HG02840 (cell line): ENCODE measurements at regions not wholly inside any gene's neighbourhood (a gene's known extent, or its start where the extent isn't known, plus 50 kb on each side); places are given as distances from the start of the nearest gene placed in this dataset.

Source experiments
- ATAC-seq: cut with Tn5 transposase; IDR thresholded peaks from one replicate; pipeline ENCODE4 v1.9.1; 2021; ENCODE audit warnings: mild to moderate bottlenecking, moderate library complexity, moderate number of reproducible peaks; ENCODE audit not compliant: unreplicated experiment, low FRiP score

DNA sequence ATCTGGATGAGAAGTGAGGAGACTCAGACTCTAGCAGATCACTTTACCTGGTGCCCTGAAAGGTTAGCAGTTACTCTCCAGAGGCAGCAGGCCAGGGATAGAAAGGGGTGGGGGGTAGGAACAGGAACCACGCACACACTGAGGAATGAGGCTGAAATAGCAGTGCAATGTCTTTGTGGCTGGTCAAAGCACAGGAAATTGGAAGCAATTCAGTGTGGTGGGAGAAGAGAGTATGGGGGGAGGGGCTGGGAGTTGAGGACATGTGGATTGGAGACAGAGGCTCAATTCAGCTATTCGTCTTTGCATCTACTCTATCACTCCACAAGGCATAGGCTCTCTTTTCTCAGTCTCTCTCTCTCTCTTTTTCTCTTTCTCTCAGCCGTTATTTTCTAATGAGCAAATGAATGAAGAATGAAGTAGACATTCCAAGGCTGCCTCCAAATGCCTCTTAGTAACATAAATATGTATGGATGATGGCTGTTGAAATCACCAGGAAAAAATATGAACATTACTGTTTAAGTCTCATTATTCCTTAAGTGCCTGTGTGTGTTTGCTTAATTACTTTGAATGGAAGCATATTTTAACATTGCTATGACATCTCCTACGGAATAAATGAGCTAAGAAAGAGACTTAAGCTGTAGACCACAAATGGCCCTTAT is 979.4 kb downstream of the TSN start:
- no peak for ATAC-seq

DNA sequence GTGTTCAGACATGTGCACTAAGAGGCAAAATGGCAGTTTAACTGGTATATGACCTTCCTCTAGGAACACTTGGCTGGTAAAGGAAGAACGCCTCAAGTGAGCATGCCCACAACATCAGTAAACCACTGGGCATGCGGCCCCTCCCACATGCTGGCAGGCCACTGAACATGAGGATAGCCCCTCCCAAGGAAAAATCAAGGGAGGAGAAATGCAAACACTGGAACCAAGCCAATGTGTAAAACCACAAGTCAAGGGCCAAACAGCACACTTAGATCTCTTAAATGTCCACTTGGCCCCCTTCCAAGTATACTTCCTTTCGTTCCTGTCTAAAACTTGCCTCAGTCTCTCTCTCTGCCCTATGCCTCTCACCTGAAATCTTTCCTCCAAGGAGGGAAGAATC is 980.8 kb downstream of the TSN start:
- no peak for ATAC-seq

DNA sequence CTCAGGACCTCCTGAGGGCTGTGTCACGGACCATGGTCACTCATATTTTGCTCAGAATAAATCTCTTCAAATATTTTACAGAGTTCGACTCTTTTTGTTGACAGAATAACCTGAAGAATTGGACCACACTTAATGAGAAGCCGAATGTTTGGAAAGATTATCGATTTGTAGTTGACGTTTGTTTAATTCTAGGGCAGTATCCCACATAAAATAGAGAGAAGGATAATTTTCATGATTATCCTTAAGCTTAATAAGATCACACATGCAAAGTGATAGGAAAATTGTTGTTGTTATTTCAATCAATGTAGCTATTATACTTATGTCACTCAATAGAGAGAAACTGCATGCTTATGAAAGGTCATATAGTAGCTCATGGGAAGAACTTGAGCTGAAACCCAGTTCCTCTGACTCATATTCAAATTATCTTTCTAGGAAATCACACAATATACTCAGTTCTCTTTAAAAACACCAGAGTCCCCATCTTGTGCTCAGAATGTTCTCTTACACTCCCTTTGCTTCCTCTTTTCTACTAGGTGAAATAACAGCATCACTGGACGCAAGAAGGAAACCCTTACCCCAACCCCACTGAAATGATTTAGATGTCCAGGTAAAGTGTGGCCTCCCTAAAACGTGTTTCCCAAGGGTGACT is 982.1 kb downstream of the TSN start:
- peak; percentile 76 for ATAC-seq

DNA sequence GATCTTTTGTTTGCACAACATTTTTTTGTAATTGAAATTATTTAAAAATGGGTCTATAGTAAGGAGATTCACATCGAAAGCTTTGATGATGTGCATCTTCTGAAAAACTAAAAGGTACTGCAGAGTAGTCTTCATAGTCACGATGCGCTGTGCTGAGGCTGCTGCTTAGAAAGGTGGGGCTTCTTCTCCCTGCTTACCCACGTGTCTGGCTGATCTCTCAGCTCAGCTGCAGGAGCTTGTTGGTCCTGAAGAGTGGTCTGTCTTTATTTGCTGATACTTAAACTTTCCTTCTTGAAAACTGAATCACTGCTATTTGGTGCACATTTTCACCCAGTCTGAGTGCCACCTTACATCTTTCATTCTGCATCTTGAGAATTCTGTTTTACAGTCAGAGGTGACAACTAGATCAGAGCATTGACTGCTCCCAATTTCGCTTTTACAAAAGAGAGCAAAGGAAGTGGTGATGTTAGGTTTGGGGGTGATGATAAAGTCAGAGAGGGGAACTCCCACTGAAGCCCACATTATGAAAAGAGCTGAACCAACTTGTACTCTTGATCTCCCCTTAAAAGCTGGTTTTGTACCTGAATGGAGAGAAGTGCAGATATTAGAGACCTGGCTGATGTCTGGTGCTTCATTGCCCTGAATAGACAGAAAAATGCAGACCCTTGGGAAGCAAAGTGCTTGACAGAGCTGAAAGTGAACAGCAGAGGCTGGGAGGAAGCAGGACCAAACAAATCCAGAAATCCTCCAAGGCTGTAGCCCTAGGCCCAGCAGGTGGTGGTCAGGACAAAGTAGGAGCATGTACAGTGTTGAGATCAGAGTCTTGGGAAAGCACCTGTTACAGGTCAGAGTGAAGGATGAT is 984.5 kb downstream of the TSN start:
- ATAC-seq, result no peak

DNA sequence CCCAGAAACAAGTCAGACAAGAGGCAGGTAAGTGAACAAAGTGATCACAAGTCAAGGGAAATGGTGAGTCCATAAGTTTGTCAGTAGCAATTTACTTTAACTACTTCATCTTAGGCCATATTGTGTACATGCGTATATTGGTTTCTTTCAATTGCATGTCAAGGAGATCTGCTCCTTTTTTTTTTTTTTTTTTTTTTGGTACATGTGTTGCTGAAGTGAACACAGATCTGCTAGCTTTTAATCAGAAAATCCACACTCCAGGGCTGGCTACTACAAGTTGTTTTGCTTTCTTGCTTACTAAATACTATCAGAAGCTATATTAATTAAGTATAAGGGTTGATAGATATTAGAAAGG is 985.1 kb downstream of the TSN start:
- no peak for ATAC-seq

DNA sequence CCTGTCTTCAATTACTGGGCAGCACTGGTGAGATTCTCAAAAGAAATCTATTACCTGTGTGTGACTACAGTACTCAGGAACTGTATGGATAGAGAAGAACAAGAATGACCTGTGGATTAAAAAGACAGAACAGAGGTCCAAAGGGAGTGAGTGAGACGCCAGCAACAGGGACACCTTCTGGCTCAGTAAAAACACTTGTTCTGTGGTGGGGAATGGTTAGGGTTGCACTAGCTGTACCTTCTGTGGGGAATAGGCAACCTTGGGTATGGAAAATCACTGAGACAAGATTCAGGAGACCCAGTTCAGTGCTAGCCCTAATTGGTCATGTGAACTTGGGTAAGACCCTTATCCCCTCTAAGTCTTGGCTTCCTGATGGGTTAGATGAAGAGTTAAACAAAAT is 986.0 kb downstream of the TSN start:
- no peak for ATAC-seq

DNA sequence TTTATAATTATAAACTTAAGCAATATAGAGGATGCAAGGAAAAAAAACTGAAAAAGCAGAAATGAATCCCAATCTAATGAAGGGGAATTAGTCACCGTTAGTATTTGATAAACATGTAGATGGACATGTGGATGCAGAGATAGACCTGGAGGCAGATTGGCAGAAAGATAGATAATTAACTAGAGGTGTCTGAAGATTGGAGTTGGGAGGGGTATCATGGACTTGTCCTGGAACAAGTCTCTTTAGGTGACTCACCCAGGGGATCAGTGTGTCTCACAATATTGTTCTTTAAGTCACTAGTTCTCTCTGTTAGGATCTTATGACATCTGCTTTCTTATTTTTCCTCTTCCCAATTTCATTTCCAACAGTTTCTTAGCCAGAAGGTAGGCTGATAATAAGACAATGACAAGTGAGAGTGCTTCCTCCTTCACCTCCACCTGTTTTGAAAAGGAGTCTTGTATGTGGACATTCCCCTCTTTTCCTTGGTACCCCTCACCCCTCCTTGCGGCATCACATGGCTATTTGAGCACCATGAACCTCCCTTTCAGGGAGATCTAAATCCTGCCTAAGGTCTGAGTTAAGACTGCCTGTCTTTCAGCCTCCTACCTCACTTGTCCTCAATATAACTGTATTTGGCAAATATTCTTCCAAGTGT is 987.7 kb downstream of the TSN start:
- no peak for ATAC-seq

DNA sequence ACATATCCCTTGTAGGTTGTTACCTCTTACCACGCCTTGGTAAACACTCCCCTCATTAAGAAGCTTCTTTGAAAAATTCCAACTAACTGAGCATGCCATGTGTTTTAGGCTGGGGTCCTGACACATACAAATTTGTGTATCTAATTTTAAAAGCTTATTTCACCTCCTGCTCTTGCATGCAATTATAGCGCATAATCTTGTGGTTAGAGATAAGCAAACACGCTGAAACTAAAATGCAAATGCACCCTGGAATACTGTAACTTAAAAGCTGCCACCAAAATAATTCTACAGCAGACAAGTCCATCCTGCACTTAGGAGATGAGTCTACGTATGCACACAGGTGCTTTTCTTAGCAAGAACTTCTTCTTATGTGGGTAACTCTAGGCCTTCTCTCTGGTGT is 990.2 kb downstream of the TSN start:
- no peak for ATAC-seq

DNA sequence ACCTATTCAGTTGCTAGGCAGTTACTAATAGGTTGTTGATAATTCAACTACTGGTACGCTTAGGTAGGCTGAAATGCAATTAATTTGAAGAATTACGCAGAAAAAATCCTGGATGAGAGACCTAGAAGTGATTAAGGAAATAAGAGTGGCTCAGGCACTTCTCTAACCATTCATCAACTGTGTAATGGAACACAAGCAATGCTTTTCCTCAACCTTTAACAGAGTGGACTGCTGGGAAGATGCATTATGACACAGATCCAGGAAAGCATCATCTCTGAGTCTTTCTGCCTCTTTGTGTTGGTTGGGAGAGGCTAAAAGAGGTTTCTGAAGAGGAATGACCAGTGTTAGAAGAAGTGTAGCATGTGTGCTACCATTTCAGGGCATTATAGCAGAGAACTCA is 992.2 kb downstream of the TSN start:
- no peak for ATAC-seq

DNA sequence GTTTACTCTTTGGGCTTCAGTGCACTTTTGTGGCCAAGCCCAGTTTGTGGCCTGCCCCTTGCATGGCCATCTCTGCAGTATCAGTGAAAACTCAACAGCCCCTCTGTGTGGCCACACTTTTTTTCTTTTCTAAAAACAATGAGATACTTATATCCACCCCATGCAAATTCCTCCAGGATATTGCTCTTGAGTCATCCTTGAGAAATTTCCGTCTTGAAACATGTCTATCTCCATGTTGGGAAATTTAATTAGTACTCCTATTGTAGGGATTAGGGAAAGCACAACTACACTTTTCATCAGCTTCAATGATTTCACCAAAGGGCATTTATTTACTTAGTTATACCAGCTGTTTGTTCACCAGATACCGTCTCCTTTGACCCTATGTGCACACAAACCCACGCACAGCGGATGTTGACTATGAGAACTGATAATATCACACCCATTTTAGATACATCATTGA is 993.1 kb downstream of the TSN start:
- no peak for ATAC-seq

DNA sequence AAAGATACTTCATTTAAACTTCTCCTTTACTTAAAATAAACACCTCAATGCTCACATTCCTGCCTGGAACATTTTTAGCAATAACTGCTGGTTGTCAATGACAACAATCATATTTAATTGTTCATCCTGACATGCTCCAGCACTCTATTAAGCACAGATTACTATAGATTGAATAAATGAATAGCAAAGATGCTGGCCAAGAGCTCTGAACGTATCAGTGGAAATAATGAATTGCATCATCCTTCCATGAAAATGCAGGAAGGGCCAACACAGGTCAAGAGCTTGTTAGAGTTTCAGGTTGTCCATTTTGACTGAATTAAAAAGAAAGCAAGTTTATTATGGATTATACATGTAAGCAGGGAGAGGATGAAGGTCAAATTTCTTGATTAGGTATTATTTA is 994.0 kb downstream of the TSN start:
- ATAC-seq, result no peak

DNA sequence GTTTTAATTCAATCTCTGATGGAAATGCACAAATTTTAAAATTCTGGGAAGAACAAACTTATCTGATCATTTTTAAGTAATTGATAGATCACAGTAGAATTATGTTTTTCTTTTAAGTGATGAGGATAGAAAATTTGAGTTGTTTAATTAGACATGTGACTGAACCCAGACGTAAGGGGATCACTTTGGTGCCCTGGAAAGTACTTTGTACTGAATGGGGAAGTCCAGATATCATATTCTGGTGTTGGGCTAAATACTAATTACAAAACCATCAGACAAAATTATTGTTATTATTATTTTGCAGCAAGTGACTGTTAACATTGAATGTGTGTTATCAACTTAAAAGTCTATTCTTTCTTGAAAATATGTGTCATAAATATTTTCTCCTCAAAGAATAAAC is 994.6 kb downstream of the TSN start:
- ATAC-seq, result no peak

DNA sequence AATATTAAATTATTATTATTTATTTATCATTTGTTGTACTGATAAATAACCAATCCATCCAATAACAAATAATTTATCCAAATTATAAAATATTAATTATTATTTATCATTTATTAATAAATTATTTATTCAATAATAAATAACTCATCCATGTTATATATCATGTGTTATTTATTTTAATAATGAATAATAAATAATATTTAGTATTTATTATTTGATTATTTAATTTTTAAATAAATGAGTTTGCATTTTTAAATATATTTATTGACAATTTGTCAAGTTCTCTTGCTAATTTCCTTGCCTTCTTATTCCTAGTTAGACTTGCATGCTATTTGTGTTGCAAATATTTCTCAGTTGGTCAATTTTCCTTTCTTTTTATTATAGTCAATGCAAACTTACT is 995.4 kb downstream of the TSN start:
- ATAC-seq, result no peak

DNA sequence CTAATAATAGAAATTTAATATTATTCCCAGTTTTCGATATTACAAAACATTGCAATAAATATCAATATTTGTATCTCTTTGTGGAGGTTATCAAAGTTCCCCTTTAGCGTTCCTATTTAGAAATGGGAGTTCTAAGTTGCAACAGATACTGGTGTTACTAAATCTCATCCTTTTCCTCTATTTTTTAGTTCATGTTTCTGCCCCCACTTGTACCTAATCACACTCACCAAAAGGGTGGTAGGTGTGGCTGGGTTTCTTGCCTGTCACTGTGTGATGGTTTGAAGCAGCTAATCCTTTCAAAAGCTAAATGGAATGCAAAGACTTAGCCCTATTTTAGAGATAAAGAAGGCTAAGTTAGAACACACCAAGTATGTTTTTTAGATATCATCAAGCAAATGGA is 997.9 kb downstream of the TSN start:
- no peak for ATAC-seq

DNA sequence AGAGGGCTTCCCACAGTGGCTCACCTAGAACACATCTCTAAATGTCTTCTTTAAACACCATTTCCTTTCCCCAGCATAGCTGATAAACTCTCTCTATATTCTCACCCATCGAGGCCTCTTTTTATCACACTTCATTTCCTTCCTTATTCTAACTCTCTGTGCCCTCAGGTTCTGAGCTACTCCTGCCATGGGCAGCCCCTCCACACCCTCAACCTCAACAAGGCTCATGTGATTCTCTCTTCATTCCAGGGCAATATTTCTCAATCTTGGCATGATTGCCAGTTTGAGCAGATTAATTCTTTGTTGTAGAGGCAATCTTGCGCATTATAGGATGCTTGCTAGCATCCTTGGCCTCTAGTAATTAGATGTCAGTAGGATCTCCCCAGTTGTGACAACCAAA is 999.1 kb downstream of the TSN start:
- ATAC-seq, result no peak

DNA sequence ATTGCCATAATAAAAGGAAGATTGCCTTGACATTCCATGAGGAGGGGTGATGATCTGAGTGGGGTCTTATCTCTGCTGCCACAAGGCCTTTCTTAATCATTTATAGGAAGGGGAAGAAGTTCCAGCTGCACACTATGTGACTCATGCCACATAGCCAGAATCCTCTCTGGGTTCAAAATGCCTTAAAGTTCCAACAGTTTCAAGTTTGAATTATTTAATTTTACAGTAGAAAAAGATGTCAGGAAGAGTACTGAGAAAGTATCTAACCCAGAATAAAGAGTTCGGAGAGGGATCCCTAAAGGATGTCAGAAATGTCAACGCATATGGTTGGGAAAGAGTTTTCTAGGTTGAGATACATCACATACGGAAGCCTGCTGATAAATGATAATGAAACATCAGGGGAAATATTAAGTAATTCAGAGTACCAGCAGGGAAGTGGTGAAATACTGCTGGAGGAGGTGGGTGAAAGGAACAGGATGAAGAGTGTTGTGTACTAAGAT is 999.9 kb downstream of the TSN start:
- no peak for ATAC-seq

DNA sequence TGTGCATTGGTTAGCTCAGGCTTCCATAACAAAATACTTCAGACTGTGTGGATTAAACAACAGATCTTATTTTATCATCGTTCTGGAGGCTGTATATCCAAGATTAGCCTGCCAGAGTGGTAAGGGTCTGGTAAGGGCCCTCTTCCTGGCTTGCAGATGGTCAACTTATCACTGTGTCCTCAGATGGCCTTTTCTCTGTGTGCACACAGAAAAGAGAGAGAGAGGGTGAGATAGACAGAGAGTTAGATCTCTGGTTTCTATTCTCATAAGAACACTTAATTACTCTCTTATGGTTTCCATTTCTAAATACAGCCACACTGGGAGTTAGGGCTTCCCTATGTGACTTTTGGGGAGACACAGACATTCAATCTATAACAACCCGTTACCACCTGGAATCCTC is 1003.5 kb downstream of the TSN start:
- no peak for ATAC-seq

DNA sequence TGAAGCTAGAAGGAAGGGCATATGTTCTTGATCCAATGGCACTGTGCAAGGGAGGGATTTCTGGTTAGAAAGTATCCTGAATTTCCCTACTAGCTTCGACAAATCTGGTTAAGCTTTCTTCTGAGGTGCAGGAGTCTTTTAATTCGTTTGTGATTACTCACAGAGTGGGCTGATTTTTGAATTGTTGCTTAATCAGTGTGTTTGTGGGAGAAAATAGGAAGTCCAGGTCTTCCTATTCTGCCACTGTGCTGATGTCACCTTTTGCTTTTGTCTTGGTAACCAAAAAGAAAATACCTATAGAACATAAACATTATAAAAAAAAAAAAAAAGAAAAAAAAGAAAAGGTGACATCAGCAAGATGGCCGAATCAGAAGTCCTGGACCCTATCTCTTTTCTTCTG is 1008.6 kb downstream of the TSN start:
- no peak for ATAC-seq

DNA sequence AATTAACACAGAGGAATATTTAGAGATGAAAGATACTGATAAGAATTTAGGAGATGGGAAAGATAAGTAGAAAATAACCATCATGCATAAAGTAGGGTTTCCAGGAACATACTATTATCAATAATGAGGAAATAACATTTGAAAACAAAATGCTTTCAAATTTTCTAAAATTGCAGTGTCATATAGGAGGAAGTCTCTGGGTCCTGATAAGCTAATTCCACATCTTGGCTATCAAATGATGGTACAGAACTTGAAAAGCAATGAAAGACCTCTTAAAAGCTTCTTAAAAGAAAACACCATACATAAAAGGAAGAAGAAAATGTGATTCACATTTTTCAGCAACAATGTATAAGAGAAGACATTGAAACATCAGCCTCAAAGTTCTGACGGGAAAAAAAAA is 1024.8 kb downstream of the TSN start:
- ATAC-seq, result no peak

DNA sequence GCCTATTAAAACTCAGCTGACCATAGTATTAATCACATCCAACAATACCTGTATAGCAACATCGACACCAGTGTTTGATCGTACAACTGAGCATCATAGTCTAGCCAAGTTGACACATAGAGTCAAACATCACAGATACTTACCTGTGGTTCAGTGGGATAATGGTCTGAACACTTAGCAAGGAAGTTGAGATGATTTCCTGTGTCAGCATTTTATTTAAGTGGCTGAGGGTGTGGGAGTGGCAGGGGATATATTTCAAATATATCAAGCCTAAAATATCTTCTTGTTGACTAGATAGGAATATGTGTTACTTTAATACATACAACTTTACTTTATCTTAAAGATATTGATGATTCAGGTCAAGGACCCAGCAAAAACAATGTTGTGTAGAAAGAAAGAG is 1038.6 kb downstream of the TSN start:
- ATAC-seq, result no peak

DNA sequence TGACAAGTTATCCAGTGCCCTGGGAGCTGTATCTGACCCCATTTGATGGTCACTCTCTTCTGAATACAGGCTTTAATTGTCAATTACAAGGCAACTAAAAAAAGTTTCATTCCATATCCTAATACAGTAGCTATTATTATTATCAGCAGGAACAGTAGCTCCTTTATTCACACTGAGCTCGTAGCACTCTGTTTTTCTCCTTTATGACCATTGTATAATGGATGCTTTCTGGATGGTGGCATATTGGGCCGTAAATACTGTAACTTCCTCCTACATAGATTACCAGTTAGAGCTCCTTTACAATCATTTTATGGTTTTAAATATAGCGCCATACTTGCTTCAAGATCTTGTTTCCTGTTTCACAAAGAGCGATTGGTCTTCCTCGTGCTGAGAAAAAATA is 1040.3 kb downstream of the TSN start:
- no peak for ATAC-seq
